ENCODE measurements at regions not wholly inside any gene's neighbourhood (a gene's known extent, or its start where the extent isn't known, plus 50 kb on each side); places are given as distances from the start of the nearest gene placed in this dataset.

DNA sequence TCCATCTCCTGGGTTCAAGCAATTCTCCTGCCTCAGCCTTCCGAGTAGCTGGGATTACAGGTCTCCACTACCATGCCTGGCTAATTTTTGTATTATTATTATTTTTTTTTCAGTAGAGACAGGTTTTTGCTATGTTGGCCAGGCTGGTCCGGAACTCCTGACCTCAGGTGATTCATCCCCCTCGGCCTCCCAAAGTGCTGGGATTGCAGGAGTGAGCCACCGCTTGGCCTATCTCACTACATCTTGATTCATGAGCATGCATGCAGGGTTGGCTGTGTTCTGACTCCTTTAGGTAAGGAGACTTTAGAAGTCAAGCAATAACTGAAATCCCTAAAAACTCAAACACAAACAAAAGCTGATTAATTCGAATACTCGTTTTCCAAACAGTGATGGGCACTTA lies 80.9 kb downstream of the GJA1 start:
- no peak for TF ChIP-seq GLIS1 (tag by site-specific recombination; IDR thresholded peaks at IDR 0.05)
- TF ChIP-seq, protein P1, sequence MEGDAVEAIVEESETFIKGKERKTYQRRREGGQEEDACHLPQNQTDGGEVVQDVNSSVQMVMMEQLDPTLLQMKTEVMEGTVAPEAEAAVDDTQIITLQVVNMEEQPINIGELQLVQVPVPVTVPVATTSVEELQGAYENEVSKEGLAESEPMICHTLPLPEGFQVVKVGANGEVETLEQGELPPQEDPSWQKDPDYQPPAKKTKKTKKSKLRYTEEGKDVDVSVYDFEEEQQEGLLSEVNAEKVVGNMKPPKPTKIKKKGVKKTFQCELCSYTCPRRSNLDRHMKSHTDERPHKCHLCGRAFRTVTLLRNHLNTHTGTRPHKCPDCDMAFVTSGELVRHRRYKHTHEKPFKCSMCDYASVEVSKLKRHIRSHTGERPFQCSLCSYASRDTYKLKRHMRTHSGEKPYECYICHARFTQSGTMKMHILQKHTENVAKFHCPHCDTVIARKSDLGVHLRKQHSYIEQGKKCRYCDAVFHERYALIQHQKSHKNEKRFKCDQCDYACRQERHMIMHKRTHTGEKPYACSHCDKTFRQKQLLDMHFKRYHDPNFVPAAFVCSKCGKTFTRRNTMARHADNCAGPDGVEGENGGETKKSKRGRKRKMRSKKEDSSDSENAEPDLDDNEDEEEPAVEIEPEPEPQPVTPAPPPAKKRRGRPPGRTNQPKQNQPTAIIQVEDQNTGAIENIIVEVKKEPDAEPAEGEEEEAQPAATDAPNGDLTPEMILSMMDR (tag by site-specific recombination; IDR thresholded peaks at IDR 0.05) = no peak
